GM19240 (cell line): ENCODE measurements at regions not wholly inside any gene's neighbourhood (a gene's known extent, or its start where the extent isn't known, plus 50 kb on each side); places are given as distances from the start of the nearest gene placed in this dataset.

Experiments used
- DNase-seq: peaks from one replicate; pipeline ENCODE4 v3.0.0; 2011; ENCODE audit warnings: low spot score; ENCODE audit not compliant: insufficient read length

- DNase-seq = no peak
These were observed 439.2 kb downstream of the PIK3C3 start for GRCh38 chr18:42394238-42394637.

GRCh38 chr18:42401131-42401673 is 446.2 kb downstream of the PIK3C3 start:
- no peak for DNase-seq

GRCh38 chr18:42404151-42404550 is 449.1 kb downstream of the PIK3C3 start:
- DNase-seq = no peak

GRCh38 chr18:42409005-42409404 is 454.0 kb downstream of the PIK3C3 start:
- no peak for DNase-seq

- no peak for DNase-seq
These were observed 457.2 kb downstream of the PIK3C3 start for GRCh38 chr18:42412281-42412680.

- no peak for DNase-seq
These were observed 457.9 kb downstream of the PIK3C3 start for GRCh38 chr18:42412896-42413295.

GRCh38 chr18:42413870-42414269 is 458.8 kb downstream of the PIK3C3 start:
- DNase-seq = no peak

- DNase-seq = no peak
These were observed 459.9 kb downstream of the PIK3C3 start for GRCh38 chr18:42414756-42415454.

GRCh38 chr18:42417189-42417588 is 462.2 kb downstream of the PIK3C3 start:
- DNase-seq = no peak

- DNase-seq = no peak
These were observed 463.1 kb downstream of the PIK3C3 start for GRCh38 chr18:42418121-42418520.

GRCh38 chr18:42425025-42425424 is 470.0 kb downstream of the PIK3C3 start:
- no peak for DNase-seq

GRCh38 chr18:42426496-42427015 is 471.5 kb downstream of the PIK3C3 start:
- no peak for DNase-seq

GRCh38 chr18:42429196-42429595 is 474.2 kb downstream of the PIK3C3 start:
- DNase-seq = no peak

GRCh38 chr18:42436222-42436765 is 481.3 kb downstream of the PIK3C3 start:
- DNase-seq = no peak

- DNase-seq = no peak
These were observed 482.0 kb downstream of the PIK3C3 start for GRCh38 chr18:42437001-42437400.

- no peak for DNase-seq
These were observed 482.6 kb downstream of the PIK3C3 start for GRCh38 chr18:42437646-42438045.

GRCh38 chr18:42442656-42443055 is 487.6 kb downstream of the PIK3C3 start:
- no peak for DNase-seq

GRCh38 chr18:42444349-42444748 is 489.3 kb downstream of the PIK3C3 start:
- DNase-seq = no peak

GRCh38 chr18:42445359-42445758 is 490.3 kb downstream of the PIK3C3 start:
- DNase-seq = no peak

- DNase-seq = no peak
These were observed 491.2 kb downstream of the PIK3C3 start for GRCh38 chr18:42446195-42446594.

- DNase-seq = no peak
These were observed 492.7 kb downstream of the PIK3C3 start for GRCh38 chr18:42447688-42448087.

GRCh38 chr18:42458226-42458625 is 503.2 kb downstream of the PIK3C3 start:
- DNase-seq = no peak

- no peak for DNase-seq
These were observed 504.8 kb downstream of the PIK3C3 start for GRCh38 chr18:42459873-42460272.
